NCI-H345 (cell line): ENCODE measurements at regions not wholly inside any gene's neighbourhood (a gene's known extent, or its start where the extent isn't known, plus 50 kb on each side); places are given as distances from the start of the nearest gene placed in this dataset.
"Not testable (repeated sequence)": the region's sequence is repeated elsewhere in the genome, so short reads cannot be mapped to it uniquely, and the experiment has no call there.

Experiments used
- DNase-seq: peaks from one replicate; lab custom pipeline; 2025; lab: John Stamatoyannopoulos, UW

DNA sequence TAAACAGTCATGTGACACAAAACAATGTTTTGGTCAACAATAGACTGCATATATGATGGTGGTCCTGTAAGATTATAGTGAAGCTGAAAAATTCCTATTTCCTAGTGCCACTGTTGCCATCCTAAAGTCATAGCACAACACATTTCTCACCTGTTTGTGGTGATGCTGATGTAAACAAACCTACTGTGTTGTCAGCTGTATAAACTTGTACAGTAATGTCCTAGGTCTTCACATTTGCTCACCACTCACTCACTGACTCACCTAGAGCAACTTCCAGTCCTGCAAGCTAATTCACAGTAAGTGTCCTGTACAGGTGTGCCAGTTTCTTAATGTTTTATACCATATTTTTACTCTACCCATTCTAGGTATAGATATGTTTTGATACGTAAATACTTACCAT is 326.1 kb upstream of the USP24 start:
- no peak for DNase-seq

DNA sequence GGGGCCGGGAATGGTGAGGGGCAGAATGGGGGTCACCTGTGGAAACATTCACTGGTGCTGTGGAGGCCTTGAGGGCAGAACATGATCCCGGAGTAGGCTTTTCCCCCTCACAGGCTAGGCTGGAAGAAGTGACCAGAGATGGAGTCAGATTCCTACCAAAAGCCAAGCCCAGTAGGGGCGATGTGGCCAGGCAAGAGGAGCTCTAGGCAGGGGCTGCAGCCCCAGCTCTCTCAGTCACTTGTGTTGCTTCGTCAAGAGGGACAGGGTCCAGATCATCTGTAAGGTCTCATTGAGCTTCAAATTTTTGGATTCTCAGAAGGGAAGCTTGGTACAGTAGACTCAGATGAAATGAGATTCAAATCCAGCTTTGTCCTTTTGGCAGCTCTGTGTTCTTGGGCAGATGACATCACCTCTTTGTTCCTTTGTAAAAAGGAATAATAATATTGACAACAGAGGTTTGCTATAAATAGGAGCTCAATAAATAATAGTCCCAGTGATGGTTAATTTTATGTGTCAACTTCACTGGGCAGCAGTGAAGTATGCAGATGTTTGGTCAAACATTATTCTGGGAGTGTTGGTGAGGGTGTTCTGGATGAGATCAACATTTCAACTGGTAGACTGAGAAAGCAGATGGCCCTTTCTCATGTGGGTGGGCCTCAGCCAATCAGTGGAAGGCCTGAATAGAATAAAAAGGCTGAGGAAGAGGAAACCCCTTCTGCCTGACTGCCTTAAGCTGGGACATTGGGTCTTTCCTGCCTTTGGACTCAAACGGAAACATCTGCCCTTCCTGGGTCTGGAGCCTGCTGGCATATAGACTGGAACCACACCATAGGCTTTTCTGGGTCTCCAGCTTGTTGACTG is 324.7 kb upstream of the USP24 start:
- DNase-seq = no peak

DNA sequence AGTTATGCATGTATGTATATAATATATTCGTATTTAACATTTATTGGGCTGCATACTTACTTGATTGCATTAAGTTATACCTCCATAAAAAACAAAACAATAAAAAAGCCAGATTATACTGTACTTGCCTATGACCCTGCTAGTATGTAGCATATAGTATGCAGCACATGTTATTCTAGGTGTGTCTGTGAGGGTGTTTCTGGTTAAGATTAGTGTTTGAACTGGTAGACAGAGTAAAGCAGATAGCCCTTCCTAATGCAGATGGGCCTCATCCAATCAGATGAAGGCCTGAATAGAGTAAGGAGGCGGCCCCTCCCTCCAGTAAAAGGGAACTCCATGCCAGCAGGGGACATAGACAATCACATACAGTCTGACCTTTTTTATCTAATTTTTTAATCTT is 323.3 kb upstream of the USP24 start:
- DNase-seq = no peak

DNA sequence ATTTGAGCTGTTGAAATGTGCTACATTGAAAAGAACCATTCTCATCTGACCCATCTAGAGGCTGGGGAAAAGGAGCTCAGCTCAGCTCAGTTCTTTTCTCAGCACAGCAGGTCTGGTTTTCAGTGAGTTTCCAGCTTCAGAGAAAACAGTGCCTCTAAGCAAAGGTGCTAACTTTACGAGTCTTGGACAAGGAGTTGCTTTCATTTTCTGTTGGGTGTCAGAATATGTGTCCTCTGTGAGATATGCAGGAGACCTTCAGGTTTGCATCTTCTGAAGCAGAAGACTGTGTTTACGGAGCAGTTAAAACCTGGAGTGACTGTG is 321.3 kb upstream of the USP24 start:
- DNase-seq = no peak

DNA sequence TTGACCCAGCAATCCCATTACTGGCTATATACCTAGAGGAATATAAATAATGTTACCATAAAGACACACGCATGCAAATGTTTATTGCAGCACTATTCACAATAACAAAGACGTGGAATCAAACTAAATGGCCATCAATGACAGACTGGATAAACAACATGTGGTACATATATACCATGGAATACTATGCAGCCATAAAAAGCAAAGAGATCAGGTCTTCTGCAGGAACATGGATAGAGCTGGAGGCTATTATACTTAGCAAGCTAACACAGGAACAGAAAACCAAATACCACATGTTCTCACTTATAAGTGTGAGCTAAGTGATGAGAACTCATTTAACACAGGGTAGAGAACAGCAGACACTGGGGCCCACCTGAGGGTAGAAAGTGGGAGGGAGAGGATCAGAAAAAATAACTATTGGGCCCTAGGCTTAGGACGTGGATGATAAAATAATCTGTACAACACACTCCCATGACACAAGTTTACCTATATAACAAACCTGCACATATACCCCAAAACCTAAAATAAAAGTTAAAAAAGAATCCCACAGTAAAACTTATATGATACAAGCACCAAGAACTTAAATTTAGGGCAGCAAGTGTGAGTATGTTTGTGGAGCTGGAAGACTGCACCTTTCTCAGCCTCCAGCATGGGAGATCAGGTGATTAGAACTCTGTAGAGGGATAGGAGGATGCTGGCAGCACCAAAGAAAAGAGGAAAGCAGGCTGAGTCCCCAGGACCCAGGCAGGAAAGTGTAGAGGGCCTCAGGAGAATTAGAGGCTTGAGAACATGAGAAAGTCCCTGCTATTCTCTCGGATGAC is 320.8 kb upstream of the USP24 start:
- no peak for DNase-seq

DNA sequence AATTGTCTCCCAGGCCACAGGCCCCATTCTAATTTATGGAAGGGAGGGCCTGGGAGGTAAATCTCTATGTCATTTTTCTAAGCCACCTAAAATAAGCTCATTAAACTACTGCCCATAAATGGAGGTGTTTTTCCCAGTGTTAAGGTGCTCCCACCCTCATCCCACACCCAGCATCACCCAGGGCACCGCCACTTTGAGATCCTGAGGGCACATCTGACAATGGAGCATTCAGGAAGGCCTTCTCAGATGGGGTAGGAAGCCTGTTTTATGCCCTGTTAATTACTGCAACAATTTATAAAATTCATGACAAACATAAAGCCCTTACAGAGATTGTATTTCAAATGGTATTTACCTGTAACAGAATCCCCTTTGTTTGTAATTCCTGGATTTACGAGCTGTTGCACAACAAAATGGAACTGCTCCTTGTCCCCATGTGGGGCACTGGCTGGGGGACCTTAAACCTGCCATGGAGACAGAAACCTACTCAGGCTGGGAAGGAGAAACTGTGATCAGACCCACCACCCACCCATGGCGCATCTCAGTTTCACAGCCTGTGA is 319.5 kb upstream of the USP24 start:
- DNase-seq = no peak

DNA sequence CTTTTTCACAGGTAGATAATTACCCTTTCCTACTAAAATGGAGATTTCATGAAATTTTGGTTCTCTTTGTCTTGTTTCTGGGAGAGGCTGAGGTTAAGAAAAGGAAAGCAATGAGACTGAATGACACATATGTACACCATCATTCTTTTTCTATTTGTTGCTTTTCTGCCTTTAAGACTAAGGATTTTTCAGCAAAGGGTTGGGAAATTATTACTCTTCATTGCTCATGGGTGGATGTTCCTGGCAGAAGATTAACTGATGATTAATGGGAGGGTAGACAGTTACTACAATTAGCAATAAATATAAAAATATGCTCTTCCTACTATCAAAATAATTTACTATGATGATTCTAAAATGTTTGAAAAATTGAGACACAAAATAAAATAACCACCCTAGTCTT is 316.5 kb upstream of the USP24 start:
- no peak for DNase-seq

DNA sequence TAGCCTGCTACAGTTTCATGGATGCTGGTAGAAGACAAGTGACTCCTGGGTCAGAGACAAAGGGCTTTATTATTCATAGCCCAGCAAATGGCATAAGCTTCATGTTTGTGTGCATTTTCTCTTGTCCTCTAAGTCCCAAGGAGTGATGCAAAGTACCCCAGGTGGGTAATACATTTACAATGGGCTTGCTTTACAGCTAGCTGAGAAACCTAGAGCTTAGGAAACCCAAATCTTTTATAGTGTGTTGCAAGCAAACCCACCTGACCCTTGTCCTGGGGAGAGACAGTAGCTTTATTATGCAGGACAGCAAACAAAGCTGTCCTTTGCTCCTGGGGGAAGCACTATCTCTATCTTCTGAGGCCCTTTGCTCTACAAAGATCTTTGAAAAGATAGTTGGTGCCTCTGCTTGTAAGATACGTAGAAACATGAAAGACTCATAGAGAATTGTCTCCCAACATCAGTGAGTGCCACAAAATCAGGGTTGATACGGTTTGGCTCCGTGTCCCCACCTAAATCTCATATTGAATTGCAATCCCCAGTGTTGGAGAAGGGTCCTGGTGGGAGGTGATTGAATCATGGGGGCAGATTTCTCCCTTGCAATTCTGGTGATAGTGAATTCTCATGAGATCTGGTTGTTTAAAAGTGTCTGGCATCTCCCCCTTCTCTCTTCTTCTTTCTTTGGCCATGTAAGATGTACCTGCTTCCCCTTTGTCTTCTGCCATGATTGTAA is 315.8 kb upstream of the USP24 start:
- DNase-seq = no peak

DNA sequence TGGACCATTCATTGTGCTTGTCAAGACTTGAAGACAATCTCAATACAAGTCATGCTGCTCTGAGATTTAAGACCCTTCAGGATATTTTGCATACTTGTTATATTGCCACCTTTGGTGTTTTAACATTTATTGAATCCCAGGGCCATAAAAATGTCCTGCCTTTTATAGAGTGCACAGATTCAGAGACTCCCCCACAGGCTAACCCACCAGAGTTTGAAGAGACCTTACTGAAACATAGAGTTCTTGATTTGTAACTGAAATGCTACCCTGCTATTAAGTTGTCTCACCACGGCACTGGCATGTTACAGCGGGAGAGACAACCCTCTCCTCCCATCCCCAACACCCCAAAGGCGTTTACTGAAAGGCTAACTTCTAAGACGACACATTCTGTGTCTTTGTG is 313.9 kb upstream of the USP24 start:
- no peak for DNase-seq

DNA sequence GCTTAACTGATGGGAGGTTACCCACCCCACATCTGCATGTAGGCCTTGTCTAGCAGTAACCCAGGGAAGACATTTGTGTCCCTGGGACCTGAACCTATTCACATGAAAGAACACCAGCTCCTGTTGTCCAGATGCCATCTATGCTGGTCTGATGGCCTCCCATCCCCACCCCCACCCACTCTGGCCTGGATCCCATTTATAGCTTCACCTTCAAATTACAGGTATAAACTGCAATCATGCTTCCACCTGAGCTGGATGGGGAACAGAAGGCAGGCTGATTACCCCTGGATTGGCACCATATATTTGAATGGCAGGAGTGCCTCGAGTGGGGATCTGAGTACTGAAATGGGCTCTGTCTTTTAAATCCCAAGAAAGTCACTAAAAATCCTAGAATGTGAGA is 312.7 kb upstream of the USP24 start:
- DNase-seq = no peak

DNA sequence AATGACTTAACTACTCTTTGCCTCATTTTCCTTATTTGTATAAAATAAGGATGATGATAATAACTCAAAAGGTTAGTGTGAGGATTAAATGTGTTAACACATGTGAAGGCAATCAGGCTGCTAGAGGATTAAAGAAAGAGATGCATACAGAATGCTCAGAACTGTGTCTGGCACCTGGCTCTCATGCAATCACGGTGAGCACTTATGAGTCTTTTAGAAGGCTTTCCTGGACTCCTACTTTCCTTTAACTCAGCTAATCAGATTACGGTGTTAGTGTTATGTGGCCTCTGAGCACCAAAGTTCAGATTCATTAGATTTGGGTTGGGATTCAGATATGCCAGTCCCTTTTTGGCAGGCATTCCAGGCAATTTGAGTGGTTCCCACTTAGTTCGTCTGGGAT is 311.6 kb upstream of the USP24 start:
- DNase-seq = no peak

DNA sequence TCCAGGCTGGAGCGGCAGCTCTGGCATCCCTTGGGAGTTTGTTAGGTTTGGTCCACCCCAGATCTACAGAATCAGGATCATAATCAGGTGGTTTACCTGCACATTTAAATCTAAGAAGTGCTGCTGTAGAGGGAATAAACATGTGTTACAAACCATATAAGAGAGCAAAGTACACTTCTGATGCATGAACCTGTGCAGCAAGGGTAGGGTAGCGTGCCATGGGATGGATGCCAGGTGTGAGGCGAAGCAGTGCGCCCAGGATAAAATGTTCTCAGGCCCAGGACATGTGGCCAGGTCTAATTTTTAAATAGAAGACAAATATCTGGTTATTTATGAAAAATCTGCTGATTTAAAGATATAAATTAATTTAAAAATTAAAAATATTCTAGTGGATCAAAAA is 308.8 kb upstream of the USP24 start:
- no peak for DNase-seq

DNA sequence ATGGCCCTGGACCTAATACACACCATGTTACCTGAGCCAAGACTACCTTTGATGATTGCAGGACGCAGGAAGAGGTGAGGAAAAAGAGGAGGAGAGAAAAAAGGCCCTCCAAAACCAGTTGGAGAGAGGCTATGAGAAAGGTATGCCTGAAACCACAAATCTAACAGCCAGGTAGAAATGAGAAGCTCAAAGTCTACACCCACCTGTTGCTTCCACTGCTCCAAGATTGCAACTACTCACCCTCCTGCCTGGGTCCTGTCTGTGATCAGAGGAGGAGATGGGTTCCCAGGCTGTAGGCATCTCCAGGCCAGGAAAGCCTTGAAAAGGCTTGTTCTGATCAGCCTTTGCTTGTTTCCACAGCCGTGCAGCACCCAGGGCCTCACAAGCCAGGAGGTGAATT is 307.8 kb upstream of the USP24 start:
- DNase-seq = no peak

DNA sequence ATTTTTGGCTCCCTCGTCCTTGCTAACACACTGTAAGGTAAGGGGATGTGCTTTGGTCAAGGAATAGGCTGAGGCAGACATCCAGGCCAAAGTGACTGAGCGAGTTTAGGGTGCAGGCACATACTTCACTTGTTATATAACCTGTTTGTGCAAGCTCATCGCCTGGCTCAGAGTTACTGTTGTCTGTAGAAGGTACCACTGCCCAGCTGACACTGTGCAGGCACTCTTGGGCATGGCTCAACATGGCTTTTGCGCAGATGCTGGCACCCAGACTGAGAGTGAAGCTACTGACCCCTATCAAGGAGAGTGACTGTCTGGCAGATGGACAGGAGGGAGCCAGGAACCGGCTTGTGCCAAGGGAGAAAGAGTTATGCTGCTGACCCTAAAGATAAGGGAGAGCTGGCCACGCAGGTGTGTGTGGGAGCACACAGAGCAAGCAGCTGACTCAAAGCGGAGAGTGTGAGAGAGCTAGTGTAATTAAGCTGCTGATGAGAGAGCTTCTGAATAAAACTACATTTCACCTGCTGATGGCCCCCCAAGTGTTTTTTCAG is 307.3 kb upstream of the USP24 start:
- no peak for DNase-seq

DNA sequence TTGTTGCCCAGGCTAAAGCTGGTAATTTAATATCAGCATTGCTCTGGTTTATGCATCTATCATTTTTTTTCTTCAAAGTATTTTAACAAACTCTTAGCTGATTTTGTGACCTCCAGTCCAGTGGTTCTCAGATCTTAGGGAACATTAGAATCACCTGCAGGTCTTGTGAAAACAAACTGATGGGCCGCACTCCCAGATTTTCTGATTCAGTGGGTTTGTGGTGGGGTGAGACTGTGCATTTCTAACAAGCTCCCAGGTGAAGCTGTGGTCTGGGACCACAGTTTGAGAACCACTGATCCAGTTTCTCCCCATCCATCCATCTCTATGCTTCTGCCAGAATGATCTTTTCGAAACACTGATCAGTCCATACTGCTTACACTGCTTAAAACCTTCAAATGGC is 305.7 kb upstream of the USP24 start:
- DNase-seq = no peak

DNA sequence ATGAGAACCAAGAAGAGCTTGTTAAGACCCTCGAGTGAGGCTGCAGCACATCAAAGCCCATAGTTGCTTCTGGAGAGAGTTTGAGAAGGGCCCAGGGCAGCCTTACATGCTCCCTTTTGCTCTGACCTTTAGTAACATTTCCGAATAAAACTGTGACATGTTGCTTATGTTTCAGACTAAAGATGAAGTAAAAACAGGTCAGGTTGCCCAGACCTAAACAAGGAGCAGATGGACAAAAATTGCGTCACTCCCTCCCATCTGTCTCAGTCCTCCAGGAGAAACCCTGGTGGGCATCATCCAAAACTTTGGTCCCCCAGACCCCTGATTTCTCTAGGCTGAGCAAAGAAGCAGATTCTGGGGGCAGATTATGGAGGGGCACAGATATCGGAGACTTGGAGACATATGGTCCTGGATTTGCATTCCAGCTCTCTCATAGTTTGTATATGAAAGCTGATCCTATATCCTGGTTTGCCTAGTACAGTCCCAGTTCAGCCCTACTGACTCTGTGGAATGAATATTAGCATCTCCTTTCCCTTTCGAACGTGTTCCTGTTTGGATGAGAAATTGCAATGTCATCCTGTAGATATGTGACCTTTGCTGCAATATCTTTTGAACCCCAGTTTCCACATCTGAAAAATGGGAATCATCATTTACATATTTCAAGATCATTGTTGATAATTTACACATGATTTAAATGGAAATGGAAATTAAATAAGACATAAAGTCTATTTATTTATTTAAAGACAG is 304.9 kb upstream of the USP24 start:
- DNase-seq = no peak

DNA sequence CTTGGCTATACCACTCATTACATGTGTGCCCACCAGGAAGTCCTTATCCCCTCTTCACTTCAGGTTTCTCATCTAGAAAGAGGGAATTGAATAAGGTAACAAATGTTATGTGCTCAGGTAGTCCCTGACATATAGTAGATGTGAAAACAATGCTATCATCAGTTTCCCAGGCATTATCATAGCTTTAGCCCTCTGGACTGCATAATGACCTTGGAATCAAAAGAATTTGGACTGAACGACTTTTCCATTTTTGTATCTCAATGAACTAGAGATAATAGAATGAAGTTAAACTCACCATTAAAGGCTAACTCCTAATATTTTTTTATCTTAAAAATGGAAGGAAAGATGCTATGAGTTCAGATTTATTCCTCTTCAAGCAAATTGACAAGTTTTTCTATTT is 304.1 kb upstream of the USP24 start:
- DNase-seq = no peak

DNA sequence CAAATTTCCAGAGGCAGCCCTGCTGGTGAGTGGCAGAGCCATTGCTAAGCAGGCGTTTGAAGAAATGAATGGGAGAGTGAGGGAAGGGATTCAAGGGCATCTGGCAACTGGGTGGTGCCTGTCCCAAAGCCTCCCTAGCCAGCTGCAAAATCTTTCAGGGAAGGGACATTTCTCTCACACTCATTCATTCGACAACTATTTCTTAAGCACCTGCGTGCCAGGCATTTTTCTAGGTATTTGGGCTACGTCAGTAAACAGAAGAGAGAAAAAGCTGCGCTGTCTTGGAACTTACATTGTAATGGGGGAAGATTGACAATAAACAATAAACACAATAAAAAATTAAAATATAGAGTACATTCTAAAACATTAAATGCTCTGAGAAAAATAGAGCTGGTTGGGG is 301.9 kb upstream of the USP24 start:
- no peak for DNase-seq

DNA sequence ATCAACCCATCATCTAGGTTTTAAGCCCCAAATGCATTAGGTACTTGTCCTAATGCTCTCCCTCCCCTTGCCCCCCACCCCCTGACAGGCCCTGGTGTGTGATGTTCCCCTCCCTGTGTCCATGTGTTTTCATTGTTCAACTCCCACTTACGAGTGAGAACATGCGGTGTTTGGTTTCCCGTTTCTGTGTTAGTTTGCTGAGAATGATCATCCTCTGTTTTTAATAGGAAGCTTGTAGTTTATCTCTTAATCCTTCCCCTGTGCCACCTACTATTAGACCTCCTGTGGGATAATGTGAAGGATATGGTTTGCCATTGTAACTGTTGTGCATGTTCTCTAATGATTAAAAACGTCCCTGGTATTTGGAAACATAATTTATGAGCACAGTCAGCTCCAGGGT is 299.4 kb upstream of the USP24 start:
- not testable (repeated sequence) for DNase-seq

DNA sequence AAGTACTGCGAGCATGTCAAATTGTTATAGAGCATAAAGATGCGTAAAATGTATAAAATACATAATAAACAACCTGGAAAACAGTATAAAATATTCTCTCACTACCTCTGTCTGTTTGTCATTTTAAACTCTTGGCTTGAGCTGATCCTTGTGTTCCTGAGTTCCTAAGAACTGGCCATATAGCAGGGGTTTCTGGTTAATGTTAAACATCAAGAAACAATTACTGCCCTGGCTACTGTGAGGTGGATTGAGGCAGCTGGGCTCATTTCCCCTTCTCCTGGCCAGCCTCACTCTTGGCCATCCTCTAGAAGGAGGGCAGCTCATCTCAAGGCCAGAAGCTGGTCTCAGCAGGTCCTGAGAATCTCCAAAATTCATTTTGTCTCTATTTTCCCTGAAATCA is 297.3 kb upstream of the USP24 start:
- no peak for DNase-seq

DNA sequence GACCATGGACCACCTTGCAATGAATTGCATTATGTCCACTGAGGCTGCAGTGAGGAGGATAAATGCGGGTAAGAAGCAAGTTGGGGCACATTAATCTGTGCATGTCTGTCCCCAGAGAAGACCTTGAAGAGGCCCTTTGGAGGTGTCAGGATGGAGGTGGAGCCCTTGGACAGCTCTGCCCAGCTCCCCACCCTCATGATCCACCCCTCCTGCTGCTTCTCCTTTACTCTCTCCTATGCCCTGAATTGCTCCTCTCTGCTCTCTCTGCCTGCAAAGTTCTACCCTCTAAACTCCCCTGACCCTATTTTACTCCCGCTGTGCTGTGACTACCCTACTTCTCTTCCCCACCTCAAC is 292.4 kb upstream of the USP24 start:
- no peak for DNase-seq
